ENCODE measurements at regions not wholly inside any gene's neighbourhood (a gene's known extent, or its start where the extent isn't known, plus 50 kb on each side); places are given as distances from the start of the nearest gene placed in this dataset.

DNA sequence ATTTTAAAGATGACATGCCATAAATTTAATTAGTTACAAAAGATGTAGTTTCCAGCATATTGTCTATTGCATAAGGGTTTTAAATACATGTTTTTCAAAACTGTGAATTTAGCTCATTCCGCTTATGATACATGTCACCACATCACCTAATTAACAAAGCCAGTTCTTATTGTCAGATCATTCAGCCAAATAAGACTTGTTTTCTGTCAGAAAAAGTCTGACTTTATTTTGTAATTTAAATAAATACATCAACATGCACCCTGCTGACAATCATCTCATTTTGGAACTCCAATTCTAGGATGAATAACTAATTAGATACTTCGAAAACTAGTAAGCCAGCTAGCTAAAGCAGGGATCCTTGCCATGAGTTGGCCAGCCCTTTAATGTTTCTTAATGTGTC is 110.9 kb upstream of the APP start:
- Histone ChIP-seq H3K4me1 (no peaks in the 10 kb centered on the region), H3K27ac (no peak overlapping the region), H3K36me3 (no peaks in the 10 kb centered on the region), H3K4me3 (replicated peaks in 1 of 3) (no peak overlapping the region), H3K9me3 (no peaks in the 10 kb centered on the region), H3K27me3 (no peaks in the 10 kb centered on the region)
- 86 to 90% methylated on average over 2 of the region's 2 CpGs for WGBS, 2 donors
- TF ChIP-seq, protein P1, sequence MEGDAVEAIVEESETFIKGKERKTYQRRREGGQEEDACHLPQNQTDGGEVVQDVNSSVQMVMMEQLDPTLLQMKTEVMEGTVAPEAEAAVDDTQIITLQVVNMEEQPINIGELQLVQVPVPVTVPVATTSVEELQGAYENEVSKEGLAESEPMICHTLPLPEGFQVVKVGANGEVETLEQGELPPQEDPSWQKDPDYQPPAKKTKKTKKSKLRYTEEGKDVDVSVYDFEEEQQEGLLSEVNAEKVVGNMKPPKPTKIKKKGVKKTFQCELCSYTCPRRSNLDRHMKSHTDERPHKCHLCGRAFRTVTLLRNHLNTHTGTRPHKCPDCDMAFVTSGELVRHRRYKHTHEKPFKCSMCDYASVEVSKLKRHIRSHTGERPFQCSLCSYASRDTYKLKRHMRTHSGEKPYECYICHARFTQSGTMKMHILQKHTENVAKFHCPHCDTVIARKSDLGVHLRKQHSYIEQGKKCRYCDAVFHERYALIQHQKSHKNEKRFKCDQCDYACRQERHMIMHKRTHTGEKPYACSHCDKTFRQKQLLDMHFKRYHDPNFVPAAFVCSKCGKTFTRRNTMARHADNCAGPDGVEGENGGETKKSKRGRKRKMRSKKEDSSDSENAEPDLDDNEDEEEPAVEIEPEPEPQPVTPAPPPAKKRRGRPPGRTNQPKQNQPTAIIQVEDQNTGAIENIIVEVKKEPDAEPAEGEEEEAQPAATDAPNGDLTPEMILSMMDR (IDR thresholded peaks at IDR 0.05) = no peak
- TF ChIP-seq POLR2A (IDR thresholded peaks at IDR 0.05) = no peak
- DNase-seq = no peak
- intact Hi-C loops (cut with DNase I) = no loop called here

DNA sequence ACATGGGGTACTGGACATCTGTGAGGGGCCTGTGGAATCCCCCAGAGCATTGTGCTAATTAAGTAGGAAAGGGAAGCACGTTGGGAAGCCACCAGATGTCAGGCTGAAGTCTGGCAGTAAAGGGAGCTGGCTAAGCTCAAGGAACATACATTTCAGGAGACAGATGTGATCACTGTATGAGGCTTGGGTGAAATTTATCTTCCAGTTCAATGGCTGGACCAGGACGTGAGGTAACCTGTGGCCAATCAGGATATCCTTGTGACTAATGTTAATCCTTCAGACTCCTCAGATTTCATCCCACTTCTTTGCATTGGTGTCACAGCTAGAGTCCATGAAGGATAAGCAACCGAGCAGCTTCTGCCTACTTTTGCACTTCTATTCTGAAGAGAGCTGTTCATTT is 110.2 kb upstream of the APP start:
- Histone ChIP-seq H3K27ac (no peak overlapping the region), H3K4me1 (no peaks in the 10 kb centered on the region), H3K9me3 (no peaks in the 10 kb centered on the region), H3K4me3 (replicated peaks in 1 of 3) (no peak overlapping the region), H3K36me3 (no peaks in the 10 kb centered on the region), H3K27me3 (no peaks in the 10 kb centered on the region)
- no peak for DNase-seq
- 10 to 17% methylated on average over 3 of the region's 3 CpGs for WGBS, 2 donors
- TF ChIP-seq, protein P1 (IDR thresholded peaks at IDR 0.05) = no peak
- no peak for TF ChIP-seq POLR2A (IDR thresholded peaks at IDR 0.05)
- intact Hi-C loops (cut with DNase I) = no loop called here

GRCh38 chr21:26280148-26280547 is 109.6 kb upstream of the APP start:
- TF ChIP-seq, protein P1 (IDR thresholded peaks at IDR 0.05) = no peak
- no peak for TF ChIP-seq POLR2A (IDR thresholded peaks at IDR 0.05)
- Histone ChIP-seq H3K36me3 (no peaks in the 10 kb centered on the region), H3K4me3 (replicated peaks in 1 of 3) (no peak overlapping the region), H3K27ac (no peak overlapping the region), H3K9me3 (no peaks in the 10 kb centered on the region), H3K27me3 (no peaks in the 10 kb centered on the region), H3K4me1 (no peaks in the 10 kb centered on the region)
- no peak for DNase-seq
- intact Hi-C loops (cut with DNase I) = no loop called here
- WGBS, 2 donors = 89 to 90% methylated on average over 5 of the region's 5 CpGs

DNA sequence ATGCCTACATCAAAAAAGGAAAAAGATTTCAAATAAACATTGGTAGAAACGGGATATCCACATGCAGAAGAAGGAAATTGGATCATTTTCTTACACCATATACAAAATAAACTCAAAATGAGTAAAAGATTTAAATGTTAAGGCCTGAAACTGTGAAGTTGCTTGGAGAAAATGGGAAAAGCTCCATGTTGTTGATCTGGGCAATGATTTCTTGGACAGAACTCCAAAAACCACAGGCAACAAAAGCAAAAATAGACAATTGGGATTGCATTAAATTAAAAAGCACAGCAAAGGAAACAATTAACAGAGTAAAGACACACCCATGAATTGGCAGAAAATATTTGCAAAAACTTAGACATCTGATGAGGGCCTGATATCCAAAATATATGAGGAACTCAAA is 105.2 kb upstream of the APP start:
- no peak for DNase-seq
- intact Hi-C loops (cut with DNase I) = no loop called here
- H3K9me3 ChIP-seq = no peaks in the 10 kb centered on the region
- TF ChIP-seq POLR2A (IDR thresholded peaks at IDR 0.05) = no peak
- TF ChIP-seq, protein P1 (IDR thresholded peaks at IDR 0.05) = no peak
- H3K36me3 ChIP-seq = no peaks in the 10 kb centered on the region
- no peaks in the 10 kb centered on the region for H3K4me1 ChIP-seq
- H3K27ac ChIP-seq = no peak overlapping the region
- 50 to 66% methylated on average over 1 of the region's 1 CpG for WGBS, 2 donors
- H3K27me3 ChIP-seq = no peaks in the 10 kb centered on the region
- no peak overlapping the region for H3K4me3 ChIP-seq (replicated peaks in 1 of 3)

GRCh38 chr21:26273686-26274313 is 103.2 kb upstream of the APP start:
- no peak for DNase-seq
- Histone ChIP-seq H3K27me3 (no peaks in the 10 kb centered on the region), H3K9me3 (no peaks in the 10 kb centered on the region), H3K4me3 (replicated peaks in 1 of 3) (no peak overlapping the region), H3K36me3 (no peaks in the 10 kb centered on the region), H3K4me1 (no peaks in the 10 kb centered on the region), H3K27ac (no peak overlapping the region)
- no peak for TF ChIP-seq POLR2A (IDR thresholded peaks at IDR 0.05)
- TF ChIP-seq, protein P1 (IDR thresholded peaks at IDR 0.05) = no peak
- intact Hi-C loops (cut with DNase I) = no loop called here
